Stomach (tissue), 4 donors: ENCODE measurements at regions not wholly inside any gene's neighbourhood (a gene's known extent, or its start where the extent isn't known, plus 50 kb on each side); places are given as distances from the start of the nearest gene placed in this dataset.

Experiments used
- POLR2A ChIP-seq, 4 donors: fragments of 450-650 bp; IDR thresholded peaks; one replicate each; pipeline ENCODE4 v1.6.1; 2016; ENCODE audit warnings: antibody characterized with exemption in 4 of 4, control low read depth in 2 of 4, mild to moderate bottlenecking in 1 of 4, moderate library complexity in 1 of 4
- TF ChIP-seq, protein P1 (sequence below), 7 experiments: fragments of 450-650 bp in 4 of 7; fragments of 200-600 bp in 3 of 7; sonication (generic) in 3 of 7; IDR thresholded peaks; one replicate each; pipeline ENCODE4 v1.5.1; 2016 to 2019; ENCODE audit warnings: antibody characterized with exemption in 7 of 7, control low read depth in 2 of 7, mild to moderate bottlenecking in 1 of 7

DNA sequence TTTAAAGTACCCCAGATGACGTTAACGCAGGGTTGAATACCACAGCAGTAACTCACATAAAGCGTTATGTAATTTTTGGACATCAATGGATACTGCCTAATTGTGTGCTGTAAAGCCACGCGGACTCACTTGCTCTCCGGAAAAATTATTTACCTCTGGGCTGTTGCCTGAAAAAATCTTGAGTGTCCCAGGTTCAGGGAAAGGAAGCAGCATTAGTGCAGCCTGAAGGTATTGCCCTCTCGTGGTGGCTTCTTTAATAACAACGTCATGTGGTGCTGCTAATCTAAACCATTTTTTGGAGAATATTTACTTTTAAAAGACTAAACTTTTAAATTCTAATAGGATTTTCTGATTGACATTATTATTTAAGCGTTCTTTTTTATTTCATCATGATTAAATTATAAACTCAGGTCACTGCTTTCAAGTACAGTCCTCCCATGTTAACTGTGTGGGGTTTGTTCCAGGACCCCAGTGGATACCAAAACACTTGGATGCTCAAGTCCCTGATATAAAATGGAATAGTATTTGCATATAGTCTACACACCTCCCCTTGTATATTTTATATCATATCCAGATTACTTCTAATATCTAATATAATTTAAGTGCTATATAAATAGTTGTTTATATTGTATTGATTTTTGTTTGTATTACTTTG lies 384.8 kb downstream of the FAM133A start:
- TF ChIP-seq, protein P1, sequence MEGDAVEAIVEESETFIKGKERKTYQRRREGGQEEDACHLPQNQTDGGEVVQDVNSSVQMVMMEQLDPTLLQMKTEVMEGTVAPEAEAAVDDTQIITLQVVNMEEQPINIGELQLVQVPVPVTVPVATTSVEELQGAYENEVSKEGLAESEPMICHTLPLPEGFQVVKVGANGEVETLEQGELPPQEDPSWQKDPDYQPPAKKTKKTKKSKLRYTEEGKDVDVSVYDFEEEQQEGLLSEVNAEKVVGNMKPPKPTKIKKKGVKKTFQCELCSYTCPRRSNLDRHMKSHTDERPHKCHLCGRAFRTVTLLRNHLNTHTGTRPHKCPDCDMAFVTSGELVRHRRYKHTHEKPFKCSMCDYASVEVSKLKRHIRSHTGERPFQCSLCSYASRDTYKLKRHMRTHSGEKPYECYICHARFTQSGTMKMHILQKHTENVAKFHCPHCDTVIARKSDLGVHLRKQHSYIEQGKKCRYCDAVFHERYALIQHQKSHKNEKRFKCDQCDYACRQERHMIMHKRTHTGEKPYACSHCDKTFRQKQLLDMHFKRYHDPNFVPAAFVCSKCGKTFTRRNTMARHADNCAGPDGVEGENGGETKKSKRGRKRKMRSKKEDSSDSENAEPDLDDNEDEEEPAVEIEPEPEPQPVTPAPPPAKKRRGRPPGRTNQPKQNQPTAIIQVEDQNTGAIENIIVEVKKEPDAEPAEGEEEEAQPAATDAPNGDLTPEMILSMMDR (IDR thresholded peaks at IDR 0.05): peak in 3 of 7 experiments; percentile 20 to 39 (median 21)
- TF ChIP-seq POLR2A (IDR thresholded peaks at IDR 0.05): no peak
